HEK293T (cell line): ENCODE measurements at regions not wholly inside any gene's neighbourhood (a gene's known extent, or its start where the extent isn't known, plus 50 kb on each side); places are given as distances from the start of the nearest gene placed in this dataset.

ENCODE experiments used
- BHLHE40 ChIP-seq: fragments of 450-650 bp; IDR thresholded peaks from 2 replicates; pipeline ENCODE4 v1.6.1; 2016; ENCODE audit warnings: mild to moderate bottlenecking, moderate library complexity, borderline replicate concordance
- CTBP1 ChIP-seq: fragments of 450-650 bp; IDR thresholded peaks from 2 replicates; pipeline ENCODE4 v1.6.1; 2016; ENCODE audit warnings: borderline replicate concordance
- FOXA1 ChIP-seq: fragments of 450-650 bp; IDR thresholded peaks from 2 replicates; pipeline ENCODE4 v1.6.1; 2016; ENCODE audit warnings: mild to moderate bottlenecking
- FOXK2 ChIP-seq: fragments of 450-650 bp; IDR thresholded peaks from 2 replicates; pipeline ENCODE4 v1.6.1; 2016; ENCODE audit warnings: mild to moderate bottlenecking
- FOXM1 ChIP-seq: fragments of 450-650 bp; IDR thresholded peaks from 2 replicates; pipeline ENCODE4 v1.6.1; 2017; ENCODE audit warnings: mild to moderate bottlenecking, borderline replicate concordance
- HDGF ChIP-seq: fragments of 450-650 bp; IDR thresholded peaks from 2 replicates; pipeline ENCODE4 v1.6.1; 2017; ENCODE audit warnings: antibody characterized with exemption, borderline replicate concordance
- L3MBTL2 ChIP-seq: fragments of 450-650 bp; conservative IDR thresholded peaks from 2 replicates; pipeline ENCODE4 v1.6.1; 2016; ENCODE audit warnings: mild to moderate bottlenecking
- LEF1 ChIP-seq: fragments of 450-650 bp; IDR thresholded peaks from 2 replicates; pipeline ENCODE4 v1.6.1; 2017; ENCODE audit warnings: mild to moderate bottlenecking, borderline replicate concordance
- PKNOX1 ChIP-seq: fragments of 450-650 bp; IDR thresholded peaks from 2 replicates; pipeline ENCODE4 v1.6.1; 2016
- SUZ12 ChIP-seq: fragments of 450-650 bp; IDR thresholded peaks from 2 replicates; pipeline ENCODE4 v1.6.1; 2016; ENCODE audit warnings: mild to moderate bottlenecking
- ZNF384 ChIP-seq: fragments of 450-650 bp; IDR thresholded peaks from 2 replicates; pipeline ENCODE4 v1.6.1; 2016

DNA sequence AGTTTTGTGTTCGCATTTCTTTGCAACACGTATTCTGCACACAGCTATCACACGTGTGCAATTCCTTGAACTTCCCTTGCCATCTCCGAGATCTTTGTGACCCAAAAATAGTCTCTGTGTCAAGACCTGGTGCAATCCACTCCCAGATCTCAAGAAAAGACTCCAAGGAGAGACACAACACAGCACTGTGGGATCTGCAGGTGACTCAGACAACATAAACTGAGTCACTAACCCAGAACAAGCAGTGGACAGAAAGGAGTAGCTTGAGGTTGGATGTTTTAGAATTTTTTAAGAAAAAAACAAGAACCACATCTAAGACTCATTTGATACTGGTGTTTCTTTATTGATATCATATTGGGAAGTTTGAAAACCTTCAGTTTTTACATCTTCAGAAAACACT is 396.9 kb downstream of the AGTPBP1 start:
- TF ChIP-seq FOXK2 (no peak), FOXM1 (no peak), PKNOX1 (no peak), SUZ12 (no peak), L3MBTL2 (no peak), HDGF (no peak), BHLHE40 (no peak), LEF1 (no peak), ZNF384 (no peak), CTBP1 (no peak), FOXA1 (no peak)
